GM13977 (cell line): ENCODE measurements at regions not wholly inside any gene's neighbourhood (a gene's known extent, or its start where the extent isn't known, plus 50 kb on each side); places are given as distances from the start of the nearest gene placed in this dataset.

Source experiments
- DNase-seq: peaks from one replicate; pipeline ENCODE4 v3.0.0; 2012; ENCODE audit warnings: low spot score
- CTCF ChIP-seq: IDR thresholded peaks from 2 replicates; pipeline ENCODE4 v1.5.1; 2012; ENCODE audit warnings: mild to moderate bottlenecking, control low read depth; ENCODE audit not compliant: insufficient read depth; ENCODE audit errors: extremely low read depth, missing control alignments
- in situ Hi-C: fragments of 300-500 bp; cut with MboI; formaldehyde crosslinking; loops from one replicate; pipeline ENCODE4 v1.12.0; 2022; ENCODE audit warnings: low sequenced_read_pairs, low pct_unique_long_range_greater_than_20kb, mixed read lengths, inconsistent platforms; ENCODE audit not compliant: unreplicated experiment

DNA sequence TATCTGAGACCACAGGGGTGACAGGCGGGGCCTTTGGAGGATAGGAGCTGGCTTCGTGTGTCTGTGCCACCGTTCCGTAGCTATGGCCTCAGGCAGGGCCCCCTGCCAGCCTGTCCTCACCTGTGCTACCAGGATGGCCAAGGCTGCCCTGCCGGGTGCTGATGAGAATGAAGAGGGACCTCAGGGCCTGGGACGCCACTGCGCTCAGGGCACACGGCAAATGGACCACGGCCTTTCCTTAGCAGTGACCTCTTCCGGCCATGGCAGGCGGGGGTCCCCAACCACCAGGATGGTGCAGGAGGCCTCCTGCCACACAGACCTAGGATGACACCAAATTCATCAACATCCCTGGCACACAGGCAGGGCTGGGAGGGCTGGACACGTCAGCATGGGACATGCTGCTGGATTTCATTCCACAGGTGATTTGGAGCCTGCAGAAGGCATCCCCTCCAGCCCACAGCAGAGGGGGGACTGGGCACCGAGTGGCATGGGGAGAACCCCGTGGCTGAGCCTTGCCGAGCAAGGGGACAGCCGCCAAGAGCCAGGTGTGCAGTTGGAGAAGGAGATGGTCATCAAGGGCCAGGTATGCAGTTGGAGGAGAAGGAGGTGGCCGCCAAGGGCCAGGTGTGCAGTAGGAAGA, 1321.0 kb downstream of the BRD1 start:
- in situ Hi-C loops = no loop called here
- no peak for TF ChIP-seq CTCF
- DNase-seq = no peak

DNA sequence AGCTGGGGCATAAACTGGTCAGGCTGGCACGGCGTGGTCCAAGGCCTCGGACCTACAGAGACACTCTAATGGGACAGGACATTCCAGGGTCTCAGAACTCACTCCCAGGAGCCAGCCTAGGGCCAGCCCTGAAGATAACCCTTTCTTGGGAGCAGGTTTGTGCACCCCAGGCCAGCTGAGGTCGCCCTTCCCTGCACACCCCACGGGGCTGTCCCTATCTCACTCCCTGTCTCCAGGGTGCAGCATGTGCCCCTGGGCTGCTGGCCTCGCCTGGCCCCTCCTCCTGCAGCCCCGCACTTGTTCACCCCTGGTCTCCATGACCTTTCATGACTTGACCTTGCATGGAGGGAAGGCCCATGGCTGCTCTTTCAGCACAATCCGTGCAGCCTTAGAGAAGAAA, 1321.8 kb downstream of the BRD1 start:
- in situ Hi-C loops = no loop called here
- no peak for DNase-seq
- no peak for TF ChIP-seq CTCF

- no peak for DNase-seq
- no peak for TF ChIP-seq CTCF
- in situ Hi-C loops = no loop called here
Measured at GRCh38 chr22:48504519-48505140, 1323.0 kb downstream of the BRD1 start.

- DNase-seq = no peak
- in situ Hi-C loops = no loop called here
- TF ChIP-seq CTCF = no peak
Measured at GRCh38 chr22:48503876-48504275, 1323.8 kb downstream of the BRD1 start.

DNA sequence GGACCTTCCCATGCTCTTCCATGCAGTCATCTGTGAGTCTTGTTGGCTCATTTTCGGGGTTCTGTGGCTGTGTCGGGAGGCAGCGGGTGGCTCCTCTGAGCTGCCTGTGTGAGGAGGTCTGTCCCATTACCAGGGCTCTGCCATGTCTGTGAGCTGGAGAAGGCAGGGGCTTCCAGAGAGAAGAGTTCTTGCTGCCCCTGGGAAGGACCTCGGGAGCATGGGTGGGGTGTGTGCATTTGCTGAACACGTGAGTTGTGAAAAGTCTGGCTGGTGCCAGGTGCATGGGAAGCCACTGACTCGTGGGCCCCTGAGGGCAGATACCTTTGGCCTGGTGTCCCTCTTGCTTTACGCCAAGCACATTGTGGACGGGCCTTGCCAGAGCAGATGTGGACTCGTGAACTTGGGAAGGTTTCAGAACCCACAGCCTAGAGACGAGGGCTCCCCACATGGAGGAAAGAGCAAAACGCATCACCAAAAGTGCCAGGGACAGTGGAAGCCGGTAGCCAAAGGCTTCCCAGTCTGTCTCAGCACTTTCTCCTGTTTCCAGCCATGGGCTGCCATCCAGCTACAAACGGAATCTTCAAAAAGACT, 1324.5 kb downstream of the BRD1 start:
- no peak for TF ChIP-seq CTCF
- in situ Hi-C loops = no loop called here
- no peak for DNase-seq

GRCh38 chr22:48501231-48501750, 1326.4 kb downstream of the BRD1 start:
- no peak for TF ChIP-seq CTCF
- in situ Hi-C loops = no loop called here
- DNase-seq = no peak
